ENCODE measurements at regions not wholly inside any gene's neighbourhood (a gene's known extent, or its start where the extent isn't known, plus 50 kb on each side); places are given as distances from the start of the nearest gene placed in this dataset.
A peak's percentile ranks its signal among the peaks of the same experiment; 100 is the strongest.

DNA sequence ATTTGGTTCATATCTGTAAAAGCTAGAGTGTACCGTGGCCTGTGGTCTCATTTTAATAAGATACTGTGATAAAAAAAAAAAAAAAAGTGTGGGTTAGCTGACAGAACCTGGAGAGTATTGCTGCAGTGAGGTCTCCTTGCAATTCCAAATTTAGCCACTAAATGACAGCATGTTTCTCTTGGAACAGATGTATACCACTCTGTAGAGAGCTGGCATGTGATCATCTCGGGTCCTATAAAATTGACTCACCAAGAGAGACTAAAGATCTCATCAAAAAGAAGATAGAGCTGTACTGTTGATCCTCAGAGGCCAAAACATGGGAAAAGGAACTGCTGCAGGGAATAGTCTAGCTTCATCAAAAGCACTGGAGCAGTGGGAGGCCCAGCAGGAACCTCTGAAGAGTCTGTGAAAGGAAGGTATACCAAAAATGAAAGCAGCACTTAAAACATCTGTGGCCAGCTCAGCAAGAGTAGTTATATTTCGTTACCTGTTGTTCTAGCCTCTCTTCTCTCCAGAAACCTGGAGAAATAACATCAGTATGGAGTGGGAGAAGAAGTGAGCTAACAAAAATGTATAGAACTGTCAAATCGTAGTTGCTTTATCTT, 826.8 kb downstream of the EFNA5 start:
- 84% methylated on average over 4 of the region's 4 CpGs for WGBS (ENCODE audit: low lambda C conversion rate, missing lambda C conversion rate)
- Histone ChIP-seq H3K9me3 (ENCODE audit: low read depth) (no peaks in the 10 kb centered on the region), H2AFZ (no peak overlapping the region), H3K4me3 (no peak overlapping the region), H3K4me1 (ENCODE audit: insufficient read depth) (no peaks in the 10 kb centered on the region), H3K79me2 (no peaks in the 10 kb centered on the region), H3K36me3 (replicated peaks; ENCODE audit: insufficient read depth, low read depth) (no peaks in the 10 kb centered on the region), H3K4me2 (no peak overlapping the region), H3K27ac (no peak overlapping the region), H4K20me1 (ENCODE audit: insufficient read depth, poor library complexity, severe bottlenecking) (no peaks in the 10 kb centered on the region), H3K9me2 (replicated peaks; ENCODE audit: insufficient read depth) (no peaks in the 10 kb centered on the region), H3K27me3 (no peaks in the 10 kb centered on the region)
- TF ChIP-seq, protein P1, sequence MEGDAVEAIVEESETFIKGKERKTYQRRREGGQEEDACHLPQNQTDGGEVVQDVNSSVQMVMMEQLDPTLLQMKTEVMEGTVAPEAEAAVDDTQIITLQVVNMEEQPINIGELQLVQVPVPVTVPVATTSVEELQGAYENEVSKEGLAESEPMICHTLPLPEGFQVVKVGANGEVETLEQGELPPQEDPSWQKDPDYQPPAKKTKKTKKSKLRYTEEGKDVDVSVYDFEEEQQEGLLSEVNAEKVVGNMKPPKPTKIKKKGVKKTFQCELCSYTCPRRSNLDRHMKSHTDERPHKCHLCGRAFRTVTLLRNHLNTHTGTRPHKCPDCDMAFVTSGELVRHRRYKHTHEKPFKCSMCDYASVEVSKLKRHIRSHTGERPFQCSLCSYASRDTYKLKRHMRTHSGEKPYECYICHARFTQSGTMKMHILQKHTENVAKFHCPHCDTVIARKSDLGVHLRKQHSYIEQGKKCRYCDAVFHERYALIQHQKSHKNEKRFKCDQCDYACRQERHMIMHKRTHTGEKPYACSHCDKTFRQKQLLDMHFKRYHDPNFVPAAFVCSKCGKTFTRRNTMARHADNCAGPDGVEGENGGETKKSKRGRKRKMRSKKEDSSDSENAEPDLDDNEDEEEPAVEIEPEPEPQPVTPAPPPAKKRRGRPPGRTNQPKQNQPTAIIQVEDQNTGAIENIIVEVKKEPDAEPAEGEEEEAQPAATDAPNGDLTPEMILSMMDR (IDR thresholded peaks at IDR 0.05; ENCODE audit: poor library complexity): peak; percentile 23
- no peak for TF ChIP-seq EZH2phosphoT487 (IDR thresholded peaks at IDR 0.05; ENCODE audit: low read depth, severe bottlenecking, unreplicated experiment)
- TF ChIP-seq EZH2 (IDR thresholded peaks at IDR 0.05; ENCODE audit: borderline replicate concordance): no peak
- DNase-seq (ENCODE audit: low spot score): peak; percentile 28

DNA sequence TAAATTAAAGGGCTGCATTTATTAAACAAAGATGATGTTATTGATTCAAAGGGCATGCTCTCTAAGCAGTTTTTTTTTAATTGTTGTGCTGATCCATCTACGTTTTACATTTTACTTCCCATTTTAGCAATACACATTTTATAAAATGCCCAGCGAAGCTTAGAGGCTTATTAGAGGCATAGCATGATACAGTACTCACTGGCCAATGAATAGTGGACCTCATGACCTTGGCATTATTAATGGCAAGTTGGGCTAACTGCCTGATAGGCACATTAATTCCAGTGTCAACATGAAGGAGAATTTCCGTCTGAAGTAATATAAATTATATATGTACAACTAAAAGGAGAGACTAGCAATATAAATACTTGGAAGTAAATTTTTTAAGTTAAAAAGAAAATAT, 837.2 kb downstream of the EFNA5 start:
- no peak overlapping the region for H3K4me3 ChIP-seq
- TF ChIP-seq, protein P1 (IDR thresholded peaks at IDR 0.05; ENCODE audit: poor library complexity): no peak
- TF ChIP-seq EZH2phosphoT487 (IDR thresholded peaks at IDR 0.05; ENCODE audit: low read depth, severe bottlenecking, unreplicated experiment) (no peak), EZH2 (IDR thresholded peaks at IDR 0.05; ENCODE audit: borderline replicate concordance) (no peak)

DNA sequence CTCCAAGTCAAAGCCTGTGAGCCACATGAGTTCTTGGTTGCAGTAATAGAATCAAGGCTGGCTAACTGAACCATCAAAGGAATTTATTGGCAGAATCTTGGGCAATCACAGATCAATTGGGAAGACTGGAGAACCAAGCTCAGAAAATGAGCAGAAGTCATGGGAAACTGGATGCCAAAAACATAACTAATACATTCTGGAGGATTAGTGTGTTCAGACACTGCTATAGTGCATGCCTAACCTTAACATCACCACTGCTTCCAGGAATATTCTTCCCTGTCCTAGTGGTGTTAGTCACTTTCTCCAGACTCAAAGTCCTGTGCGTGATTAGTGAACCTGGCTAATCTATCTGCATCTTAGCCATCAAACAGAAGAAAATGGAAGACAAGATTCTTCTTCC, 843.7 kb downstream of the EFNA5 start:
- no peak overlapping the region for H3K4me2 ChIP-seq

More for the DNA sequence above, 837.2 kb downstream of the EFNA5 start:
- no peak overlapping the region for H3K27ac ChIP-seq
- H3K36me3 ChIP-seq (replicated peaks; ENCODE audit: insufficient read depth, low read depth): no peaks in the 10 kb centered on the region
- no peaks in the 10 kb centered on the region for H3K9me2 ChIP-seq (replicated peaks; ENCODE audit: insufficient read depth)
- H3K27me3 ChIP-seq: no peaks in the 10 kb centered on the region
- H2AFZ ChIP-seq: no peak overlapping the region
- H3K9me3 ChIP-seq (ENCODE audit: low read depth): no peaks in the 10 kb centered on the region
- no peaks in the 10 kb centered on the region for H3K79me2 ChIP-seq
- DNase-seq (ENCODE audit: low spot score): no peak
- H3K4me2 ChIP-seq: no peak overlapping the region
- H4K20me1 ChIP-seq (ENCODE audit: insufficient read depth, poor library complexity, severe bottlenecking): no peaks in the 10 kb centered on the region
- 81% methylated on average over 3 of the region's 3 CpGs for WGBS (ENCODE audit: low lambda C conversion rate, missing lambda C conversion rate)
- H3K4me1 ChIP-seq (ENCODE audit: insufficient read depth): no peaks in the 10 kb centered on the region

More for the DNA sequence above, 843.7 kb downstream of the EFNA5 start:
- Histone ChIP-seq H3K36me3 (replicated peaks; ENCODE audit: insufficient read depth, low read depth) (no peaks in the 10 kb centered on the region), H3K27me3 (no peaks in the 10 kb centered on the region), H4K20me1 (ENCODE audit: insufficient read depth, poor library complexity, severe bottlenecking) (no peaks in the 10 kb centered on the region), H3K4me3 (no peak overlapping the region), H3K9me3 (ENCODE audit: low read depth) (no peaks in the 10 kb centered on the region), H3K4me1 (ENCODE audit: insufficient read depth) (no peaks in the 10 kb centered on the region), H2AFZ (no peak overlapping the region), H3K27ac (no peak overlapping the region), H3K79me2 (no peaks in the 10 kb centered on the region), H3K9me2 (replicated peaks; ENCODE audit: insufficient read depth) (no peaks in the 10 kb centered on the region)
- 91% methylated on average over 1 of the region's 1 CpG for WGBS (ENCODE audit: low lambda C conversion rate, missing lambda C conversion rate)
- peak; percentile 5 for DNase-seq (ENCODE audit: low spot score)
- TF ChIP-seq, protein P1 (IDR thresholded peaks at IDR 0.05; ENCODE audit: poor library complexity): no peak
